T-helper 1 cell treated with Interleukin-12 subunit alpha and Interleukin-12 subunit beta and Interleukin-4 antibody, amounts not matched to agents 30 μg/mL and 1 μg/mL, for 36 hours (primary cell): ENCODE measurements at regions not wholly inside any gene's neighbourhood (a gene's known extent, or its start where the extent isn't known, plus 50 kb on each side); places are given as distances from the start of the nearest gene placed in this dataset.
"Not testable (repeated sequence)": the region's sequence is repeated elsewhere in the genome, so short reads cannot be mapped to it uniquely, and the experiment has no call there.

Experiments used
- H3K27ac Mint-ChIP-seq: one replicate; pipeline ENCODE4 v1.8.0; 2021; ENCODE audit warnings: mild to moderate bottlenecking, mixed read lengths
- H3K27me3 Mint-ChIP-seq: one replicate; pipeline ENCODE4 v1.8.0; 2021; ENCODE audit warnings: low read depth, mixed read lengths
- H3K36me3 Mint-ChIP-seq: one replicate; pipeline ENCODE4 v1.8.0; 2021; ENCODE audit warnings: low read depth, mixed read lengths
- H3K4me1 Mint-ChIP-seq: one replicate; pipeline ENCODE4 v1.8.0; 2021; ENCODE audit warnings: low read depth, mixed read lengths
- H3K4me3 Mint-ChIP-seq: one replicate; pipeline ENCODE4 v1.8.0; 2021; ENCODE audit warnings: mild to moderate bottlenecking, moderate library complexity, mixed read lengths
- H3K9me3 Mint-ChIP-seq: one replicate; pipeline ENCODE4 v1.8.0; 2021; ENCODE audit warnings: mixed read lengths

GRCh38 chr3:26293329-26293844 lies 329.2 kb upstream of the LRRC3B start:
- no peaks in the 10 kb centered on the region for H3K36me3 Mint-ChIP-seq
- H3K4me3 Mint-ChIP-seq = no peak overlapping the region
- H3K27me3 Mint-ChIP-seq = no peaks in the 10 kb centered on the region
- no peaks in the 10 kb centered on the region for H3K4me1 Mint-ChIP-seq
- peaks cover 7% of the 10 kb centered on the region for H3K9me3 Mint-ChIP-seq
- H3K27ac Mint-ChIP-seq = no peak overlapping the region

GRCh38 chr3:26307192-26307591 lies 315.4 kb upstream of the LRRC3B start:
- no peaks in the 10 kb centered on the region for H3K4me1 Mint-ChIP-seq
- H3K27me3 Mint-ChIP-seq = no peaks in the 10 kb centered on the region
- H3K27ac Mint-ChIP-seq = no peak overlapping the region
- no peak overlapping the region for H3K4me3 Mint-ChIP-seq
- no peaks in the 10 kb centered on the region for H3K36me3 Mint-ChIP-seq
- H3K9me3 Mint-ChIP-seq = peaks cover 21% of the 10 kb centered on the region

GRCh38 chr3:26307787-26308186 lies 314.8 kb upstream of the LRRC3B start:
- Mint-ChIP-seq H3K4me1 (no peaks in the 10 kb centered on the region), H3K9me3 (peaks cover 18% of the 10 kb centered on the region)

GRCh38 chr3:26308454-26308853 lies 314.1 kb upstream of the LRRC3B start:
- no peaks in the 10 kb centered on the region for H3K36me3 Mint-ChIP-seq
- no peaks in the 10 kb centered on the region for H3K4me1 Mint-ChIP-seq
- no peak overlapping the region for H3K4me3 Mint-ChIP-seq
- H3K9me3 Mint-ChIP-seq = peaks cover 18% of the 10 kb centered on the region
- no peaks in the 10 kb centered on the region for H3K27me3 Mint-ChIP-seq
- H3K27ac Mint-ChIP-seq = no peak overlapping the region

More at GRCh38 chr3:26307787-26308186, 314.8 kb upstream of the LRRC3B start:
- no peaks in the 10 kb centered on the region for H3K27me3 Mint-ChIP-seq
- no peaks in the 10 kb centered on the region for H3K36me3 Mint-ChIP-seq
- no peak overlapping the region for H3K4me3 Mint-ChIP-seq
- no peak overlapping the region for H3K27ac Mint-ChIP-seq

DNA sequence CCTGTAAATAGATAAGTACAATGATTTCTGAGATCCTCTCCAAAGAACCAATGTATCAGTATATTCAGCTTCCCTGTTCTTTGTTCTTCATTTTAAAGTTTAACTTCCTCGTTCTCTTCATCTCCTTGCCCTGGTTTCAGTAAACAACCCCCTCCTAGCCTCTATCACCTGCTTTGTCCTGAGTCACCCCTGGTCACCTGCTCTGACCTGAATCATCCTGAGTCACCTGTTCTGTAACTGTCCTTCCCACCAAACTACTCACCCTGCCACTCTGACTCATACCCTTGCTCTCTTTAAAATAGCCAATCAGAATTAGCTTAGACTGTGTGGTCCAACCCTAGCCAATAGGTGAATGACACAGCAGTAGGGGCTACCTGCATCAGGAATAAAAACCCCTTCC lies 313.0 kb upstream of the LRRC3B start:
- H3K4me1 Mint-ChIP-seq, H3K27ac Mint-ChIP-seq, H3K36me3 Mint-ChIP-seq, H3K27me3 Mint-ChIP-seq, H3K4me3 Mint-ChIP-seq: not testable (repeated sequence)
- peaks cover 23% of the 10 kb centered on the region for H3K9me3 Mint-ChIP-seq

GRCh38 chr3:26312816-26313215 lies 309.8 kb upstream of the LRRC3B start:
- H3K4me3 Mint-ChIP-seq = no peak overlapping the region
- H3K27me3 Mint-ChIP-seq = no peaks in the 10 kb centered on the region
- no peak overlapping the region for H3K27ac Mint-ChIP-seq
- no peaks in the 10 kb centered on the region for H3K36me3 Mint-ChIP-seq
- no peaks in the 10 kb centered on the region for H3K4me1 Mint-ChIP-seq
- peaks cover 30% of the 10 kb centered on the region for H3K9me3 Mint-ChIP-seq

DNA sequence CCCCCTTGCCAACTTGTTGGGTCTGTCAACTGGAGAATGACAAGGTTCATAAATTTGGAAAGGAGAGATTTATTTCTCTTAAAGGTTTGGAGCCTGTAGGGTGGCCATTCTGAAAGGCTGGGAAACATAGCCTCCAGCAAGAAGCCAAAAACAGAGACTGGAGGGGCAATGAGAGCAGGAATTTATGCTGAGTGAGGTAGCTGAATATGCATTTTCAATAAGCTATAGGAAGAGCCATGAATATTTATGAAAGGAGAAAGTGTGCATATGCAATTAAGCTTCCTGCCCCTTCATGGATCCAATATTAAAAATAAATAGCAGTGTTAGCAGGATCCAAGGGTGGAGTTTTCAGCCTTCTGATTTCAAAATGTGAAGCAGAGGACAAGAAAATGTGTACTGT lies 306.1 kb upstream of the LRRC3B start:
- Mint-ChIP-seq H3K4me1 (no peaks in the 10 kb centered on the region), H3K27ac (no peak overlapping the region), H3K9me3 (peaks cover 33% of the 10 kb centered on the region), H3K36me3 (no peaks in the 10 kb centered on the region), H3K4me3 (no peak overlapping the region), H3K27me3 (no peaks in the 10 kb centered on the region)

- not testable (repeated sequence) for H3K27me3 Mint-ChIP-seq, H3K36me3 Mint-ChIP-seq, H3K4me1 Mint-ChIP-seq, H3K4me3 Mint-ChIP-seq, H3K27ac Mint-ChIP-seq
- peaks cover 27% of the 10 kb centered on the region for H3K9me3 Mint-ChIP-seq
Observed at GRCh38 chr3:26323741-26324140, 298.8 kb upstream of the LRRC3B start.

DNA sequence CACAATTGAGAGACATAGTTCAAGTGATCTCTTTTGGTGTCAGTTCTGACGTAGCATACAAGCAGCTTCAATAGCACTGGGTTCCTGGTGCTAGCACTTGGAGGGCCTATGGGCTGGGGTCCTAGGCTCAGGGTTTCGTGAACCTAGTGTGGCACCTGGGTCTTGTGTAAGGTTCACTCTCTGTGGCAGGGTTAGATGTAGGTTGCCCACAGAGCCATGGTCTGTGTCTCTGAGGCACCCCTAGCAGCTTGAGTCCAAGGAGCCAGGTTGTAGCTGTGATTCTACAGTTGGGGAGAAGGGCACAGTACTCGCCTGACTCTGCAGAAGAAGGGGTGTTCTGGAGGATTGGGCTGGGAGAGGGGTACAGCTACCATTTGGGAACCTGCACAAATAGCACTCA lies 282.6 kb upstream of the LRRC3B start:
- H3K9me3 Mint-ChIP-seq = peaks cover 16% of the 10 kb centered on the region
- H3K4me3 Mint-ChIP-seq = no peak overlapping the region
- H3K4me1 Mint-ChIP-seq = no peaks in the 10 kb centered on the region
- no peaks in the 10 kb centered on the region for H3K36me3 Mint-ChIP-seq
- no peak overlapping the region for H3K27ac Mint-ChIP-seq
- no peaks in the 10 kb centered on the region for H3K27me3 Mint-ChIP-seq

DNA sequence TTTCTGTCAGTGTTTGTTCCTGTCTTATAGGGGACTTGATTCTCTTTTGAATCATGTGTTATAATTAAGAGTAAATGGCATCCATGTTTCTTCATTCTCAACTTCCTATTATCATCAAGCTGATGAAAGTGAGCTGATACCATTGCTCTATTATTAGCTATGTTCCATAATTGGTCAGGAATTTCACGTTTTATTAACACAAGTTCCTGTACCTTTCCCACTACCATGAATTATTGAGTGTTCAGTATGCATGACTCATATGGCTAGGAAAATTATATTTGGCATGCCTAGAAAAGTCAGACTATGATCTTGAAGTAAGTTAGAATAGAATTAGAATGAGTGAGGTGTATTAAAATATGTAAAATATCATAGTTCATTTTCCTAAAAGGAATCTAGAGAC lies 278.9 kb upstream of the LRRC3B start:
- Mint-ChIP-seq H3K4me1 (no peaks in the 10 kb centered on the region), H3K4me3 (no peak overlapping the region), H3K27ac (no peak overlapping the region), H3K9me3 (peaks cover 11% of the 10 kb centered on the region), H3K27me3 (no peaks in the 10 kb centered on the region), H3K36me3 (no peaks in the 10 kb centered on the region)

DNA sequence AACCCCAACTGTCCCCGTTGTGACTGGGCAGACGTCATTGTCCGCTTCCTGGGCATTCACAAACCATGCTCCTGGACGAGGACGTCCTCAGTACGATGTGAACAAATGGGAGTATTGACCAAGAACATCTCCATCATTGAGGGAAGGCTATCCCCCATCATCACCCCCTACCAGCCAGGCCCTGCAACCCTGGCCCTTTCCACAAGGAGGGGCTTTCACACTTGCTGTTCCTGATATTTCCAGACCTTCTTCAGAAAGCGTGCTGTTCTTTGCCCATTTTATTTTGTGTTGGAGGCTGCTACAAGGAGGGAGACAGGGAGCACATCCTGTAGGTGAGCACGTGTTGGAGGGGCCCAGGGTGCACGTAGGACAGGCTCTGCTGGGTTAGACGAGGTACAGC lies 277.0 kb upstream of the LRRC3B start:
- Mint-ChIP-seq H3K4me1 (no peaks in the 10 kb centered on the region), H3K36me3 (no peaks in the 10 kb centered on the region), H3K27me3 (no peaks in the 10 kb centered on the region), H3K9me3 (peaks cover 10% of the 10 kb centered on the region), H3K27ac (no peak overlapping the region), H3K4me3 (no peak overlapping the region)

DNA sequence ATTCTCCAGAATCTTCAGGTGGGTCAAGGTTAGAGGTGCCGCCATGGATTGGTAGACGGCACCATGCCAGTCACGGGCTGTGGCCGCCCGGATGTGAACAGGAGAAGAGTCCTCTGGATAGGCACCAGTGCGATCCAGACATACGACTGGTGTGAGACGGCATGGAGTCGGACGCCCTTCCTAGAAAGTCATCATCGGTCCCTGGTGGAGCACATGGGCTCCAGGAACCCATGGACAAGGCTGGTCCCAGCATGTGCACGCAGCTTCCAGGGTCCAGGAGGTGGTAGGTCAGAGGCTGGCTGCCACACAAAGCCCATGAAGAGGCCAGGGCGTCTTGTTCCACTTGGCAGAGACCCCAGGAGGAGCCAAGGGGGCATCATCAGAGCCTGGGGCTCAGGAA lies 276.1 kb upstream of the LRRC3B start:
- Mint-ChIP-seq H3K27me3 (no peaks in the 10 kb centered on the region), H3K36me3 (no peaks in the 10 kb centered on the region), H3K4me1 (no peaks in the 10 kb centered on the region), H3K4me3 (no peak overlapping the region), H3K9me3 (peaks cover 16% of the 10 kb centered on the region), H3K27ac (no peak overlapping the region)

DNA sequence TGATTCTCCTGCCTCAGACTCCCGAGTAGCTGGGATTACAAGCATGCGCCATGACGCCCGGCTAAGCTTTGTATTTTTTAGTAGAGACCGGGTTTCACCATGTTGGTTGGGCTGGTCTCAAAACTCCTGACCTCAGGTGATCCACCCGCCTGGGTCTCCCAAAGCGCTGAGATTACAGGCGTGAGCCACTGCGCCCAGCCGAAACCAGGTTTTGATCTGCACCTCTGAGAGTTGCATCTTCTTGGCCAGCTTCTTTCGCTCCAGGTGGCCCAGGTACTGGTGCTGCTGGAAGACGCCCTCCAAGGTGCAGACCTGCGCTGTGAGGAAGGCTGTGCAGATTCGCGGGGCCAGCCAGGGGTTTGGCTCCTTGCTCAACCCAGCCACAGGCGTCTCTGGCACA lies 275.4 kb upstream of the LRRC3B start:
- H3K4me3 Mint-ChIP-seq = no peak overlapping the region
- H3K9me3 Mint-ChIP-seq = peaks cover 16% of the 10 kb centered on the region
- no peak overlapping the region for H3K27ac Mint-ChIP-seq
- no peaks in the 10 kb centered on the region for H3K27me3 Mint-ChIP-seq
- no peaks in the 10 kb centered on the region for H3K4me1 Mint-ChIP-seq
- no peaks in the 10 kb centered on the region for H3K36me3 Mint-ChIP-seq

DNA sequence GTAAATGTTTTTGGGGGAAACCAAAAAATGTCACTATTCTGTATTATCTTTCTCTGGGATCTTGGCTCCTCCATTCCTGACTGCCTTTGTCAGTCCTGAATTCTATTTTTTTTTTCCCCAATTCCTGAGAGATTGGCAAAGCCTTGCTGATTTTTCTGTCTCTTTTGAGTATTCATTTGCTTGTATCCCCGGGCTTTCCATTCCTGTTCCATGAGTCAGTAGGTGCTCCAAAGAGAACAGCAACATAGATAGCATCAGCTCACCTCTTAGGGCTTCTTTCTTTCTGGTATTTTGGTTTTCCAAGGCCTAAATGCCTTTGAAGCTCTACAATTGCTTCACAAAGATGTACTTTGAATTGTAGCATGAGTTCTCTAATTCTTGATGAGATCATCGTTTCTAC lies 271.7 kb upstream of the LRRC3B start:
- no peaks in the 10 kb centered on the region for H3K36me3 Mint-ChIP-seq
- H3K27me3 Mint-ChIP-seq = no peaks in the 10 kb centered on the region
- no peak overlapping the region for H3K27ac Mint-ChIP-seq
- no peak overlapping the region for H3K4me3 Mint-ChIP-seq
- H3K4me1 Mint-ChIP-seq = no peaks in the 10 kb centered on the region
- peaks cover 25% of the 10 kb centered on the region for H3K9me3 Mint-ChIP-seq

DNA sequence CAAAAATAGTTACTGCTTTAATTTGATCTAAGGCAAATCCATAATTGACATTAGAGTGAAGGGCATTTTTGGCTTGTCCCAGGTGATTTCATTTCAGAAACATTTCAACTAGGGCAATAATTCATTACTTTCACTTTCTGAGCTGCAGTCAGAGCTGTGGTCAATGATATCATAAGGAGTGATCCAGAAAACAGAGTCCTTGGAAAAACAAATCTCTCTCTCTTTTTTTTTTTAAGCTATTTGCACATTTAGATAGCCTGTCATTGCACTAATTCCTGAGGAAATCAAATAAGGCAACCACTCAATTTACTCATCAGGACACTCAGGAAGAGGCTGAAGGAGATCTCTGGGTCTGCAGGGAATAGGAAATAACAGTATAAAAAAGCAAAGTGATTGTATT lies 269.5 kb upstream of the LRRC3B start:
- no peaks in the 10 kb centered on the region for H3K36me3 Mint-ChIP-seq
- H3K4me3 Mint-ChIP-seq = no peak overlapping the region
- no peak overlapping the region for H3K27ac Mint-ChIP-seq
- no peaks in the 10 kb centered on the region for H3K4me1 Mint-ChIP-seq
- no peaks in the 10 kb centered on the region for H3K27me3 Mint-ChIP-seq
- H3K9me3 Mint-ChIP-seq = peaks cover 28% of the 10 kb centered on the region

GRCh38 chr3:26358405-26358804 lies 264.2 kb upstream of the LRRC3B start:
- H3K27ac Mint-ChIP-seq = no peak overlapping the region
- H3K36me3 Mint-ChIP-seq = no peaks in the 10 kb centered on the region
- peaks cover 16% of the 10 kb centered on the region for H3K9me3 Mint-ChIP-seq
- H3K4me3 Mint-ChIP-seq = no peak overlapping the region
- no peaks in the 10 kb centered on the region for H3K27me3 Mint-ChIP-seq
- no peaks in the 10 kb centered on the region for H3K4me1 Mint-ChIP-seq
